ENCODE measurements at regions not wholly inside any gene's neighbourhood (a gene's known extent, or its start where the extent isn't known, plus 50 kb on each side); places are given as distances from the start of the nearest gene placed in this dataset.

GRCh38 chr3:117705011-117705410, 995.4 kb downstream of the TUSC7 start:
- H4K20me1 ChIP-seq (ENCODE audit: low read length), result no peaks in the 10 kb centered on the region
- H3K36me3 ChIP-seq (ENCODE audit: low read depth, low read length), result no peaks in the 10 kb centered on the region
- ATAC-seq (no peak), DNase-seq (no peak)
- intact Hi-C loops (cut with micrococcal nuclease), result no loop called here
- no peak overlapping the region for H2AFZ ChIP-seq (ENCODE audit: low read length)
- no peak overlapping the region for H3K4me3 ChIP-seq (ENCODE audit: low read length)
- H3K79me2 ChIP-seq (ENCODE audit: low read length), result no peaks in the 10 kb centered on the region
- H3K9me2 ChIP-seq (replicated peaks; ENCODE audit: low read length), result no peaks in the 10 kb centered on the region
- no peaks in the 10 kb centered on the region for H3F3A ChIP-seq (ENCODE audit: low read length, unreplicated experiment)
- H3K27me3 ChIP-seq (ENCODE audit: low read length), result no peaks in the 10 kb centered on the region
- ChIA-PET POLR2A (ENCODE audit: unreplicated experiment) (no interaction called here), CTCF (no interaction called here)
- H3K4me2 ChIP-seq (ENCODE audit: low read length), result no peak overlapping the region
- no TSS peak for BruUV-seq (replicated peaks)
- H3K9me3 ChIP-seq (ENCODE audit: low read length), result 0 out of 2 replicates have a peak, but pooled peaks cover 12% of the 10 kb centered on the region
- no peak overlapping the region for H3K27ac ChIP-seq (ENCODE audit: low read length)
- H3K4me1 ChIP-seq (ENCODE audit: insufficient read depth, low read length), result no peaks in the 10 kb centered on the region
- no peak overlapping the region for H3K9ac ChIP-seq (ENCODE audit: low read length)
- TF ChIP-seq EZH2phosphoT487 (IDR thresholded peaks at IDR 0.05; ENCODE audit: borderline replicate concordance, low read length) (no peak), EZH2 (IDR thresholded peaks at IDR 0.05; ENCODE audit: low read length, unreplicated experiment) (no peak)
- TF ChIP-seq, protein P1, sequence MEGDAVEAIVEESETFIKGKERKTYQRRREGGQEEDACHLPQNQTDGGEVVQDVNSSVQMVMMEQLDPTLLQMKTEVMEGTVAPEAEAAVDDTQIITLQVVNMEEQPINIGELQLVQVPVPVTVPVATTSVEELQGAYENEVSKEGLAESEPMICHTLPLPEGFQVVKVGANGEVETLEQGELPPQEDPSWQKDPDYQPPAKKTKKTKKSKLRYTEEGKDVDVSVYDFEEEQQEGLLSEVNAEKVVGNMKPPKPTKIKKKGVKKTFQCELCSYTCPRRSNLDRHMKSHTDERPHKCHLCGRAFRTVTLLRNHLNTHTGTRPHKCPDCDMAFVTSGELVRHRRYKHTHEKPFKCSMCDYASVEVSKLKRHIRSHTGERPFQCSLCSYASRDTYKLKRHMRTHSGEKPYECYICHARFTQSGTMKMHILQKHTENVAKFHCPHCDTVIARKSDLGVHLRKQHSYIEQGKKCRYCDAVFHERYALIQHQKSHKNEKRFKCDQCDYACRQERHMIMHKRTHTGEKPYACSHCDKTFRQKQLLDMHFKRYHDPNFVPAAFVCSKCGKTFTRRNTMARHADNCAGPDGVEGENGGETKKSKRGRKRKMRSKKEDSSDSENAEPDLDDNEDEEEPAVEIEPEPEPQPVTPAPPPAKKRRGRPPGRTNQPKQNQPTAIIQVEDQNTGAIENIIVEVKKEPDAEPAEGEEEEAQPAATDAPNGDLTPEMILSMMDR (conservative IDR thresholded peaks at IDR 0.05; ENCODE audit: low read depth, low read length), result no peak

GRCh38 chr3:117706037-117706436, 996.5 kb downstream of the TUSC7 start:
- Histone ChIP-seq H3K4me3 (ENCODE audit: low read length) (no peak overlapping the region), H3K36me3 (ENCODE audit: low read depth, low read length) (no peaks in the 10 kb centered on the region), H2AFZ (ENCODE audit: low read length) (no peak overlapping the region), H3K4me2 (ENCODE audit: low read length) (no peak overlapping the region), H3K27me3 (ENCODE audit: low read length) (no peaks in the 10 kb centered on the region), H3K9ac (ENCODE audit: low read length) (no peak overlapping the region), H3K27ac (ENCODE audit: low read length) (no peak overlapping the region), H4K20me1 (ENCODE audit: low read length) (no peaks in the 10 kb centered on the region), H3K9me3 (ENCODE audit: low read length) (0 out of 2 replicates have a peak, but pooled peaks cover 12% of the 10 kb centered on the region), H3K79me2 (ENCODE audit: low read length) (no peaks in the 10 kb centered on the region), H3F3A (ENCODE audit: low read length, unreplicated experiment) (no peaks in the 10 kb centered on the region), H3K9me2 (replicated peaks; ENCODE audit: low read length) (no peaks in the 10 kb centered on the region), H3K4me1 (ENCODE audit: insufficient read depth, low read length) (no peaks in the 10 kb centered on the region)
- POLR2A ChIA-PET (ENCODE audit: unreplicated experiment), result no interaction called here
- DNase-seq (no peak), ATAC-seq (no peak)
- intact Hi-C loops (cut with micrococcal nuclease), result no loop called here
- BruUV-seq (replicated peaks), result no TSS peak
- CTCF ChIA-PET, result no interaction called here
- no peak for TF ChIP-seq EZH2 (IDR thresholded peaks at IDR 0.05; ENCODE audit: low read length, unreplicated experiment)
- TF ChIP-seq, protein P1 (conservative IDR thresholded peaks at IDR 0.05; ENCODE audit: low read depth, low read length), result no peak
- no peak for TF ChIP-seq EZH2phosphoT487 (IDR thresholded peaks at IDR 0.05; ENCODE audit: borderline replicate concordance, low read length)

DNA sequence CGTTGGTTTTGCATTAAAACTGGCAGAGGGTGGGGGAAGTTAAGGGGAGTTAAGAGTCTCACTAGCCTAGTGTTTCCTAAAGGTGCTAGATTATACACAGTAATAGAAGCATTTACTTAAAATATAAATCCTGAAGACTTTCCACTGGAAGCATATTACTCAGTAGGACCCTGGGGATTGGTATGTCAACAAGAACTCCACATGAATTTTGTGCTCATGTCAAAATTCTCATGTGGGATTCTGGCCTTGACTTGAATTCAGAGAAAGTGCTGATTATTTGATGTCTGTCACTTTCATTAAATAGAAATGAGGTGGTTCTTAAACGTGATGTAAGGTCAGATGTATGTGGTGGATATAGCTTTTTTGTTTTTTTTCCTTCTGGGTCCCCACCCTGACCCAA, 997.2 kb downstream of the TUSC7 start:
- H3K4me3 ChIP-seq (ENCODE audit: low read length), result no peak overlapping the region
- no peak overlapping the region for H3K4me2 ChIP-seq (ENCODE audit: low read length)
- TF ChIP-seq, protein P1 (conservative IDR thresholded peaks at IDR 0.05; ENCODE audit: low read depth, low read length), result no peak
- no peak for TF ChIP-seq EZH2phosphoT487 (IDR thresholded peaks at IDR 0.05; ENCODE audit: borderline replicate concordance, low read length)
- no peak for TF ChIP-seq EZH2 (IDR thresholded peaks at IDR 0.05; ENCODE audit: low read length, unreplicated experiment)
- no peaks in the 10 kb centered on the region for H3K36me3 ChIP-seq (ENCODE audit: low read depth, low read length)
- no peaks in the 10 kb centered on the region for H3K79me2 ChIP-seq (ENCODE audit: low read length)
- no peak for DNase-seq
- no peak overlapping the region for H2AFZ ChIP-seq (ENCODE audit: low read length)
- no peaks in the 10 kb centered on the region for H3K27me3 ChIP-seq (ENCODE audit: low read length)
- no peaks in the 10 kb centered on the region for H3K4me1 ChIP-seq (ENCODE audit: insufficient read depth, low read length)
- no peak for ATAC-seq
- CTCF ChIA-PET, result no interaction called here
- H3K27ac ChIP-seq (ENCODE audit: low read length), result no peak overlapping the region
- intact Hi-C loops (cut with micrococcal nuclease), result no loop called here
- no peak overlapping the region for H3K9ac ChIP-seq (ENCODE audit: low read length)
- no peaks in the 10 kb centered on the region for H3K9me2 ChIP-seq (replicated peaks; ENCODE audit: low read length)
- H3K9me3 ChIP-seq (ENCODE audit: low read length), result 0 out of 2 replicates have a peak, but pooled peaks cover 12% of the 10 kb centered on the region
- no peaks in the 10 kb centered on the region for H3F3A ChIP-seq (ENCODE audit: low read length, unreplicated experiment)
- POLR2A ChIA-PET (ENCODE audit: unreplicated experiment), result no interaction called here
- no TSS peak for BruUV-seq (replicated peaks)
- no peaks in the 10 kb centered on the region for H4K20me1 ChIP-seq (ENCODE audit: low read length)

All from PC-3 (cell line).